ENCODE measurements at regions not wholly inside any gene's neighbourhood (a gene's known extent, or its start where the extent isn't known, plus 50 kb on each side); places are given as distances from the start of the nearest gene placed in this dataset.
"Not testable (repeated sequence)": the region's sequence is repeated elsewhere in the genome, so short reads cannot be mapped to it uniquely, and the experiment has no call there.

DNA sequence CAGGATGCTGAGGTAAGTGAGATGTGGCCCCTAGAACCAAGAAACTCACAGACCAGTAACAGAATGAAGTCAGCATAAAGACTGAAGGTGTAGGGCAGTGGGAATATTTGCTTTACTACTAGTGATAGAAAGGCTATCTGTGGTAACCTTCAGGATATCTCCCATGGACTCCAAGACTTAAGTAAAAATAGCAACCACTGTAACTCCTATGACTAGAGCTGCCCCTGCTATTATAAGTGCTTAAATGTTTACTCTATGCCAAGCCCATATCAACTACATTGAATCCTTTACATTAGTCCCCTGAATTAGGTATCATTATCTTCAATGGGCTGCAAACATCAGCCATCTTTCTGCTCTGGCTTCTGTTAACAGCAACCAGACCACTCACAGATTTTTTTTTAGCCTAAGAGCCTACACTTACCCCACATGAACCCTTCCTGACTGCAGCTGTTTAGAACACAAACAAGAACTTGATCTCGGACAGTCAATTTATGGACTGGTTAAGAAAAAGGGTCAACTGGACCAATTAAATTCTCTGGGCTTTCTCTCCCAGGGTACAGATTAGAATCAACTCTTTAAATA, 335.1 kb upstream of the API5 start:
- DNase-seq (ENCODE audit: low spot score): no peak

DNA sequence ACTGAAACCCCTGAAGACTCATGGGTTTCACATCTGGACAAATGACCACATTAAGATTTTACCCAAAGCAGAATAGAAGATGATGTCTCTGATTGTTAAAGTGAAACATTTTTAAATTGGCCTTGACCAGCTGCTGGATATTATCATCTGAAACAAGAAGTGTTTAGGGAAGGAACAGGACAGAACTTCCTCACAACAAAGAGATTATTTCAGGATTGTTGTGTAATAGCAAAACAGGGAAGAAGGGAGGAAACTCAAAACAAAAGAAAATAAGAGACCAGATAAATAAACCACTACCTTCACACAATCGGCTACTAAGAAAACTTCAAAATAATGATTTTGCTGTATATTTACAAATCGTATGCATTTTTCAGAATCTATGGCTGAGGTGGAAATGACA, 319.2 kb upstream of the API5 start:
- DNase-seq (ENCODE audit: low spot score): no peak

DNA sequence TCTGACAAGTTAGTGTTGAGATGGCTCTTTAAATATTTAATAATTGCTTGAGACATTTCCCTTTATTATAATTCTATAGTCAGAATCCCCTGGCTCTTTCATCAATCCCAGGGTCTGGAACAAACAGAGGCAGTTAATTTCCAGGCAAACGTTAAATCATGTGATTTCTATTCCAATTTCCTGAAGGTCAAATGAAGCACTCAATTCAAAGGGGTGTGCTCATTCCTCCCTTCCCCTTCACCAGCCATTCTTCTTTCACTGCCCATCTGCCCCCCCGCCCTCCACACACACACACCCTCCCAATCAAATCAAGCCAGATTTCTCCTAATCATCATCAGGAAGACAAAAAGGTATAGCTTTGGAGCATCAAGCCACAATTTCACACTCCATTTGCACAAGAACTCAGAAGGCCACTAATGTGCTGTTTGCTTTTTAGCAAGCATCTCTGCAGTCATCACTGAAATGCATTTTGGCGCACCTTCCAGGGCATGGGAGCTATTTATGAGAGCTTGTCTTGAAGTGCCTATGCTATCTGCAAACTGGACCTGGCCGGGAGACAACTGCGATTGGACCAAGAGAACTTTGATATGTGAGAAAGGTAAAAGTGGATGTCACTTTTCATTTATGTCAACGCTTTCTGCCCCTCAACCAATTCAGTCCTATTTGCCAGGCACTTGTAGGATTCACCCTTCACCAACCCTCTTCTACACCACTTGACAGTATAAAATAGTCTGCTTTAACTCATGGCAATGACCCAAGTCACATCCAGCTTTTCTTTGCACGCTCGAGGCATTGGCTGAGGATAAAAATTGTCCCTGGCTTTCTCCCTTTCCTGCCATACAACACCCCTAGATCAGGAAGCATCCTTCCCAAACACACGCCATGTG, 315.1 kb upstream of the API5 start:
- no peak for DNase-seq (ENCODE audit: low spot score)

- not testable (repeated sequence) for DNase-seq (ENCODE audit: low spot score)
Observed at GRCh38 chr11:43004879-43005278, 306.9 kb upstream of the API5 start.

- DNase-seq (ENCODE audit: low spot score): no peak
Observed at GRCh38 chr11:43010042-43010441, 301.8 kb upstream of the API5 start.

DNA sequence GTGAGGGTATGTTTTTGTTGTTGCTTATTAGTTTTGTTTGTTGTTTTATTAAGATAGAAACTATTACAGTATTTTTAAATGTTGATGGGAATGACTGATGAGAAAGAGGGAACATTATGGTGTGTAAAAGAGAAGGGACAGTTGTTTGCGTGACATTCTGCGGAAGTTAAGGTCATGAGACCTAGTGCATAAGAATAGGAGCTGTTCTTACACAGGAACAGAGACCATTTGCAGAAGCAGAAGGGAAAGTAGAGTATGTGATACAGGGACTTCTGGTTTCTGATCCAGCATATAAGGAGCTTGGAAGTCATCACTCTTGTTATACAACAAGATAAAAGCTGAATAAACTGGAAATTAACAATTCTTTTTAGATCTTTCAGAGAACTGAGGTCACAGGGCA, 299.2 kb upstream of the API5 start:
- no peak for DNase-seq (ENCODE audit: low spot score)

DNA sequence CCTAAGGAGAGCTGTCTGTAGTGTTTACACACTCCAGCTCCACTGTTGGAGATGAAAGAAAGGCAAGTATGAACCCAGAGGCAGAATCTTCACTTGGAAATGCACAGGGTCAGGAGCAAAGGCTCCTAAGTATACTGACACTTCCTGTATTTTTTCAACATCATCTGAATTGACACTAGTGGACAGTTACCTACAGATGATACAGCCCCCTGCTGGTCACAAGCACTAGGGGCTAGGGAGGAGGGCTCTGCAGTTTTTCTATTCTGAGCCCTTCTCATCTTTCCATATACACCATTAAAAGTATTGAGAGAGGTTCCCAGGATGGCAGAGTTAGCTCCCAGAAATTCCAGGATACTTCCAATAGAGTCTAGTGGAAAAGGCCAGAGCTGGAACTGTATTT, 290.3 kb upstream of the API5 start:
- DNase-seq (ENCODE audit: low spot score): no peak

GRCh38 chr11:43034341-43034740, 277.5 kb upstream of the API5 start:
- no peak for DNase-seq (ENCODE audit: low spot score)

GRCh38 chr11:43035086-43035485, 276.7 kb upstream of the API5 start:
- DNase-seq (ENCODE audit: low spot score): no peak

DNA sequence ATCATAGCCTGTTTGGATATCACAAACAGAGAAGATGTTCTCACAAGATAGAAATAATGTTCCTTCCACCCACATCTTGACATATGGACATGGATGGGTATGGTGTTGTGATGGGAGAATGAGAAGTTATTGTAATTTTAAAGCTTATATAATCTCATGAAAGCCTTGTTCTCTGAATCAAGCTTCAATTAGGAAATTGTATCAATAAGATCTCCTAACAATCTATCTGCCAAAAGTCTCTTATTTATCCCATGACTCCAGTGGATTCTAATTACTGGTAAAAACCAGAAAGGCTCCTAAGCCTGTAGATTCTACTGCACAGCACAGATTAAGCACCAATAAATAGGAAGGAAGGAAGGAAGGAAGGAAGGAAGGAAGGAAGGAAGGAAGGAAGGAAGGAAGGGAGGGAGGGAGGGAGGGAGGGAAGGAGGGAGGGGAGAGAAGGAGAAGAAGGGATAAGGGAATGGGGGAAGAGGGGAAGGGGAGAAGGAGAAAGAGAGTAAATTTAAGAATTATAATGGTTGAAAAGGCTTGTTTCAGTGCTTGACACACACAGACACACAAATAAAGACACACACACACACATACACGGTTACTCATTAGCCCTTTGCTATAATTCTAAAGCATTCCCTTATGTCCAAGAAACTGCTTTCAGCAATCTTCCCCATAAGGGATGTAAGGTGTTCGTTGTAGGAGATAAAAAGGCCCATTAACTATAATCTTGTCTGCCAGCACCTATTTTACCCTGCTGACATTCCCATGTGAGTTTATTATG, 258.0 kb upstream of the API5 start:
- no peak for DNase-seq (ENCODE audit: low spot score)

DNA sequence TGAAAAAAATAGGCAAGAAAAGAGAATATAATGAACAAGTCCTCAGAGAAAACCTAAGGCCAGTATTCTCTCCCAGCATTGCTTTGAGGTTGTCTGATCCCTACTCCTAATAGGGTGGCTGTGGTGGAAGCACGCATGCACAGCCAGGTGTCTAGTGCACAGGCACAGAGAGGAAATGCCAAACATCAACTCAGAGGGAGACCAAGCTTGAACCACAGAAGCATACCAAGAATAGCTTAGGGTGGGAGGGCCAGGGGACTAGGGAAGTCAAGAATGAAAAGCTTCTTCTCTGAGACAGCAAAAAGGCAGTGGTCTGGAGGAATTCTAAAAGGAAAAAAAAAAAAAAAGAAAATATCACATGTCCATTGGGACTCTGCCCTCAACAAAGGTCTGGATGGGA, 244.1 kb upstream of the API5 start:
- DNase-seq (ENCODE audit: low spot score): no peak

DNA sequence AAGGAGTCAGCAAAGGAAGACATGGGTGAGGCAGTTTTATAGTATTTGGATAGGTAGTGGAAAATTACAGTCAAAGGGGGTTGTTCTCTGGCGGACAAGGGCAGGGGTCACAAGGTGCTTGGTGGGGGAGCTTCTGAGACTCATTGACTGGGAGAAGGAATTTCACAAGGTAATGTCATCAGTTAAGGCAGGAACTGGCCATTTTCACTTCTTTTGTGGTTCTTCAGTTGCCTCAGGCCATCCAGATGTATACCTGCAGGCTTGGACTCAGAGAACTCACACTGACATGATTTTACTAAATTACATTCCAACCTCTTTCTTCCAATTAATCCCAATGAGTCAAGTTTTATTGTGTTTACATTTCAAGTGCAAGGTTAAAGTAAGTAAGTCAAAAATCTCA, 240.5 kb upstream of the API5 start:
- DNase-seq (ENCODE audit: low spot score): no peak

DNA sequence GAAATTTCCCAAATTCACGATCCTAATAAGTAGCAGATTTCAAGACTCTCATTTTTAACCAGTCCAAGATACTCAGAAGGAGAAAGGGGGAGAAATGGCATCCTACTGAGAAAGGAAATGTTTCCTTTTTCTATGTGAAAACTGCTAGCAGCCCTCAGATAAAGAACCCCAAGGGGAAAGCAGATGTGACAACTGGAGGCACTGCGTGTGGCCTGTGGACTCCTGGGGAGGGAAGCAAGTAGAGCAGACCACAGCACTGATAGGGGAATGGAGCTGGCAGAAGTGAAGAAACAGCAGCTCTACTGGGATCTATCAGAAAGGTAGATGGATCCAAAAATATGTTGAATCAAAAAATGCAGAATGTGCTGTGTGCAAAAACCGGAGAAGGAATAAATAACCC, 239.7 kb upstream of the API5 start:
- DNase-seq (ENCODE audit: low spot score): no peak

GRCh38 chr11:43072911-43073310, 238.9 kb upstream of the API5 start:
- no peak for DNase-seq (ENCODE audit: low spot score)

- DNase-seq (ENCODE audit: low spot score): no peak
Observed at GRCh38 chr11:43074810-43075209, 237.0 kb upstream of the API5 start.

DNA sequence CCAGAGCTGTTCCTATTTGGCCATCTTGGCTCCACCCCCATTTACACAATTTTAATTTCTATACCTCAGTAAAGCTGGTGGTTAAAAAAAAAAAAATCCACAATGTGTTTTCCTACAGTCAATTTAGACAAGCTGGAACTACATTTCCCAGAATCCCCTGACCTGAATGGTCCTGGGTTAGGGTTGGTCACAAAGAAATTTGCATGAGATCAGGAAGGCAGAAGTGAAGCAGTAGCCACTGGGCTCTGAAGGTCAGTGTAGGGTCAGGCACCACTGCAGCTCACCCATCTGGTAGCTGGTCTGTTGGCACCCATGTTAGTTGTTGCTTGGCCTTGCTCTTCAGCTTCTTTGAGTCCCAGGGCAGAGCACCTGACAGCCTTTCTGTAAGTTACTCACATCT, 210.7 kb upstream of the API5 start:
- no peak for DNase-seq (ENCODE audit: low spot score)

DNA sequence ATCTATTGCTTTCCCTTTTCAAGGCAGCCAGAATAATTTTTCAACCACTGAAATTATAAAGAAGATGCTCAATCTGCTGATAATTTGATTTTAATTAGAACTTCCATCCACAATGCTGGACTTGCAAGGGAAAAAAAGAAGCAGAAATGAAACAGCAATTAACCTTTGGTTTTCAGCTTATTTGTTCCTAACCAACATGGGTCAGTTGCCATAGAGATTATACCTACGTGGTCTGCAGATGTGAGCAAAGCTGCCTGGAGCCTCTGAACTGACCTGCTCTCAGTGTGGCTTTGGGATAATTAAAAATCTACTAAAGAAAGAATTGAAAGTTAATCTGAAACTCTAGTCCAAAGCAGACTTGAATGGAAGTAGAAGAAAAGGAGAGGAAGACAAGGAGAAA, 195.7 kb upstream of the API5 start:
- no peak for DNase-seq (ENCODE audit: low spot score)

- no peak for DNase-seq (ENCODE audit: low spot score)
Observed at GRCh38 chr11:43119275-43119970, 192.4 kb upstream of the API5 start.

DNA sequence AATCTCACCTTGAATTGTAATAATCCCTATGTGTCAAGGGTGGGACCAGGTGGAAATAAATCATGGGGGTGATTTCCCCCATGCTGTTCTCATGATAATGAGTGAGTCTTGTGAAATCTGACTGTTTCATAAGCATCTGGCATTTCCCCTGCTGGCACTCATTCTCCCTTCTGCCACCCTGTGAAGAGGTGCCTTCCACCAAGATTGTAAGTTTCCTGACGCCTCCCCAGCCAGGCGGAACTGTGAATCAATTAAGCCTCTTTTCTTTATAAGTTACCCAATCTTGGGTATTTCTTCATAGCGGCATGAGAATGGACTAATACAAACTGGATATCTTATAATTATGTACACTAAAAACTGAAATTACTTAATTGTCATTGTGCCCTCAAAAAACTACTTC, 189.2 kb upstream of the API5 start:
- no peak for DNase-seq (ENCODE audit: low spot score)

DNA sequence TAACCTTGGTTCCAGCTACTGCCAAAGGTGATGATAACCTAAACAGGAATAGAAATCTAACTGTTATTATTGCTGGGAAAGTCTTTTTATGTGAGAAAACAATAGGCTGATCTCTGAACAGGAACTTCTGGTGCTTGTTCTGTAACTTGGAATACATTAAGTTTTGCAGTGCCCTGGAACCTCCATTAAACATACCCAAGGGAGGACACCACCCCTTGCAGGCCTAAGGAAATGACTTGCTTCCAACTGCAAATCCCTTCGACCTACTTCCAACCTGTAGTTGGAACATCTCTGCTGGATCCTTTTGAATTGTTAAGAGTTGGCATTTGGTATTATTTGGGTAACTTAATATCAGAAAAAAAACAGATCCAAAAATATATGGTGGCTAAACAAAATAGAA, 188.4 kb upstream of the API5 start:
- no peak for DNase-seq (ENCODE audit: low spot score)

- DNase-seq (ENCODE audit: low spot score): no peak
Observed at GRCh38 chr11:43124272-43124935, 187.4 kb upstream of the API5 start.

- DNase-seq (ENCODE audit: low spot score): no peak
Observed at GRCh38 chr11:43129329-43129728, 182.5 kb upstream of the API5 start.
